H9 (cell line): ENCODE measurements at regions not wholly inside any gene's neighbourhood (a gene's known extent, or its start where the extent isn't known, plus 50 kb on each side); places are given as distances from the start of the nearest gene placed in this dataset.

Experiments used
- DNase-seq: peaks from one replicate; pipeline ENCODE4 v3.0.0-alpha.2; 2017
- H2AFZ ChIP-seq: one replicate; pipeline ENCODE4 v1.6.1; 2013; ENCODE audit warnings: mild to moderate bottlenecking, low read length, control low read depth, moderate library complexity
- H2AK5ac ChIP-seq: 2 replicates; pipeline ENCODE4 v1.6.1; 2013; ENCODE audit warnings: low read length, control low read depth, mixed read lengths; ENCODE audit not compliant: insufficient read length
- H2BK120ac ChIP-seq: one replicate; pipeline ENCODE4 v1.6.1; 2013; ENCODE audit warnings: low read depth, mild to moderate bottlenecking, low read length, control low read depth, inconsistent platforms; ENCODE audit not compliant: poor library complexity, severe bottlenecking
- H2BK12ac ChIP-seq: 2 replicates; pipeline ENCODE4 v1.6.1; 2013; ENCODE audit warnings: low read length, control low read depth, mixed read lengths, low read depth; ENCODE audit not compliant: insufficient read length
- H2BK15ac ChIP-seq: 2 replicates; pipeline ENCODE4 v1.6.1; 2013; ENCODE audit warnings: low read depth, low read length, control low read depth
- H2BK20ac ChIP-seq: one replicate; pipeline ENCODE4 v1.6.1; 2013; ENCODE audit warnings: low read depth, mild to moderate bottlenecking, low read length, control low read depth, inconsistent platforms; ENCODE audit not compliant: poor library complexity, severe bottlenecking
- H2BK5ac ChIP-seq: 2 replicates; pipeline ENCODE4 v1.6.1; 2013; ENCODE audit warnings: low read length, control low read depth, mixed read lengths; ENCODE audit not compliant: insufficient read length
- H3K14ac ChIP-seq: 2 replicates; pipeline ENCODE4 v1.6.1; 2013; ENCODE audit warnings: low read length, control low read depth; ENCODE audit not compliant: insufficient read depth
- H3K18ac ChIP-seq: 2 replicates; pipeline ENCODE4 v1.6.1; 2013; ENCODE audit warnings: low read depth, mild to moderate bottlenecking, mixed read lengths, low read length, control low read depth; ENCODE audit not compliant: insufficient read length
- H3K23ac ChIP-seq: 2 replicates; pipeline ENCODE4 v1.6.1; 2013; ENCODE audit warnings: low read length, control low read depth, mixed read lengths, low read depth; ENCODE audit not compliant: insufficient read length
- H3K23me2 ChIP-seq: 2 replicates; pipeline ENCODE4 v1.6.1; 2013; ENCODE audit warnings: low read depth, mild to moderate bottlenecking, mixed read lengths, low read length, control low read depth; ENCODE audit not compliant: insufficient read length, poor library complexity, severe bottlenecking
- H3K27ac ChIP-seq: 2 replicates; pipeline ENCODE4 v1.5.1; 2013; ENCODE audit warnings: low read length, control low read depth, mixed read lengths, low read depth; ENCODE audit not compliant: insufficient read length
- H3K27me3 ChIP-seq: 2 replicates; pipeline ENCODE4 v1.6.1; 2013; ENCODE audit warnings: low read length, control low read depth, inconsistent platforms; ENCODE audit not compliant: insufficient read depth
- H3K4ac ChIP-seq: 2 replicates; pipeline ENCODE4 v1.6.1; 2013; ENCODE audit warnings: low read depth, mild to moderate bottlenecking, control low read depth, inconsistent platforms, low read length, moderate library complexity
- H3K4me1 ChIP-seq: 2 replicates; pipeline ENCODE4 v1.6.1; 2013; ENCODE audit warnings: low read length, control low read depth, inconsistent platforms; ENCODE audit not compliant: insufficient read depth
- H3K4me2 ChIP-seq: 2 replicates; pipeline ENCODE4 v1.6.1; 2013; ENCODE audit warnings: low read length, control low read depth, mixed read lengths; ENCODE audit not compliant: insufficient read length, insufficient read depth
- H3K56ac ChIP-seq: 2 replicates; pipeline ENCODE4 v1.6.1; 2013; ENCODE audit warnings: low read depth, mild to moderate bottlenecking, mixed read lengths, low read length, control low read depth; ENCODE audit not compliant: insufficient read length
- H3K79me1 ChIP-seq: 2 replicates; pipeline ENCODE4 v1.6.1; 2013; ENCODE audit warnings: low read depth, mild to moderate bottlenecking, moderate library complexity, low read length, control low read depth, inconsistent platforms; ENCODE audit not compliant: insufficient read depth, poor library complexity, severe bottlenecking
- H3K79me2 ChIP-seq: 2 replicates; pipeline ENCODE4 v1.6.1; 2013; ENCODE audit warnings: low read length, control low read depth, inconsistent platforms; ENCODE audit not compliant: insufficient read depth
- H3K9ac ChIP-seq: 2 replicates; pipeline ENCODE4 v1.6.1; 2013; ENCODE audit warnings: low read length, control low read depth, mixed read lengths; ENCODE audit not compliant: insufficient read length; ENCODE audit errors: extremely low read depth
- H3K9me3 ChIP-seq: one replicate; pipeline ENCODE4 v1.6.1; 2013; ENCODE audit warnings: low read depth, low read length, inconsistent platforms; ENCODE audit not compliant: control insufficient read depth
- H3T11ph ChIP-seq: one replicate; pipeline ENCODE4 v1.6.1; 2013; ENCODE audit warnings: mild to moderate bottlenecking, low read length, control low read depth, inconsistent platforms
- H4K20me1 ChIP-seq: one replicate; pipeline ENCODE4 v1.6.1; 2013; ENCODE audit not compliant: control insufficient read depth, insufficient read length, insufficient read depth
- H4K5ac ChIP-seq: 2 replicates; pipeline ENCODE4 v1.6.1; 2013; ENCODE audit warnings: low read depth, mild to moderate bottlenecking, mixed read lengths, low read length, control low read depth; ENCODE audit not compliant: insufficient read length
- H4K8ac ChIP-seq: replicated peaks from 2 replicates; pipeline ENCODE4 v1.6.1; 2013; ENCODE audit warnings: low read length, control low read depth, mixed read lengths, low read depth; ENCODE audit not compliant: insufficient read length
- H4K91ac ChIP-seq: 2 replicates; pipeline ENCODE4 v1.6.1; 2013; ENCODE audit warnings: low read depth, mild to moderate bottlenecking, moderate library complexity, mixed read lengths, low read length, control low read depth; ENCODE audit not compliant: insufficient read length
- H3K27ac Mint-ChIP-seq, 3 experiments: 2 replicates in 2 of 3; 3 replicates in 1 of 3; pipeline ENCODE4 v1.8.0; 2020 to 2021; ENCODE audit warnings: mixed read lengths in 3 of 3, mild to moderate bottlenecking in 1 of 3, moderate library complexity in 1 of 3
- H3K27me3 Mint-ChIP-seq: 2 replicates; pipeline ENCODE4 v1.8.0; 2021; ENCODE audit warnings: low read depth, mild to moderate bottlenecking, moderate library complexity, mixed read lengths
- H3K36me3 Mint-ChIP-seq, 3 experiments: 2 replicates in 2 of 3; 3 replicates in 1 of 3; pipeline ENCODE4 v1.8.0; 2020 to 2021; ENCODE audit warnings: low read depth in 3 of 3, mixed read lengths in 3 of 3; ENCODE audit not compliant: insufficient read depth in 1 of 3
- H3K4me1 Mint-ChIP-seq, 2 experiments: 2 replicates each; pipeline ENCODE4 v1.8.0; 2020; ENCODE audit warnings: mixed read lengths in 2 of 2
- H3K4me3 Mint-ChIP-seq, 2 experiments: 2 replicates in 1 of 2; 3 replicates in 1 of 2; pipeline ENCODE4 v1.8.0; 2020 to 2021; ENCODE audit warnings: mild to moderate bottlenecking in 2 of 2, mixed read lengths in 2 of 2, moderate library complexity in 1 of 2
- H3K9me3 Mint-ChIP-seq, 2 experiments: 2 replicates in 1 of 2; 3 replicates in 1 of 2; pipeline ENCODE4 v1.8.0; 2020; ENCODE audit warnings: mild to moderate bottlenecking in 2 of 2, mixed read lengths in 2 of 2, moderate library complexity in 1 of 2
- WGBS: extraction: QIAGEN DNeasy Blood & Tissue Kit; methylation state at CpG from one replicate; pipeline ENCODE4 v1.1.7; 2013; ENCODE audit warnings: missing lambda C conversion rate, low lambda C conversion rate, mixed read lengths; ENCODE audit not compliant: insufficient read length; ENCODE audit errors: extremely low coverage; 5-methylcytosine and 5-hydroxymethylcytosine counted together
- TF ChIP-seq, protein P1 (sequence below): fragments of 200-600 bp; sonication (generic); conservative IDR thresholded peaks from 3 replicates; pipeline ENCODE4 v1.8.0; 2021; ENCODE audit warnings: antibody characterized with exemption, mild to moderate bottlenecking

DNA sequence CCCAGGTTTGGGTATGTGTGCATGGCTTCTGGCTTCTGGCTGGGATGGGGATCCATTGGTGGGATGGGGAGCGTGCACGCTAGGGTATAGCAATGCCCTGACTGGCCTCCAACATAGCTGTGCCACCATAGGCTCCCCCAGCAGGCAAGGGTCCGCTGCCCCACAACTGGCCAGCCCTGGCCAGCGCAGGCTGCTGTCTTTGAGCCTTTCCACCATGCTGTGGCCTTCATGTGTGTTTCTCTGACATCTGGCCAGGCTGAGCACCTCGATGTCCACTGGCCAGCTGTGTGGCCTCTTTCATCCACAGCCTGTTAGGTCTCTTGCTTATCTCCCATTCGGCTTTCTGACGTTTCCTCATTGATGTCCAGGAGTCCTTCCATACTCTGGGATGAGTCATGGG lies 231.3 kb downstream of the NDUFA10 start:
- H3K18ac ChIP-seq: no peak overlapping the region
- H3K9ac ChIP-seq: no peak overlapping the region
- H4K8ac ChIP-seq: no peak overlapping the region
- H3K9me3 ChIP-seq: no peaks in the 10 kb centered on the region
- no peaks in the 10 kb centered on the region for H3K79me1 ChIP-seq
- Mint-ChIP-seq H3K27me3 (peaks cover 12% of the 10 kb centered on the region; the same call in 1 of the 2 replicates), H3K27ac (no peak overlapping the region), H3K9me3 (peaks cover 3 to 5% of the 10 kb centered on the region in 2 experiments; a peak in 4 of 5 replicates), H3K4me3 (no peak overlapping the region), H3K36me3 (no peaks in the 10 kb centered on the region; a peak in 1 of 7 replicates), H3K4me1 (peaks cover 0 to 2% of the 10 kb centered on the region in 2 experiments; a peak in 1 of 4 replicates)
- no peak overlapping the region for H3K27ac ChIP-seq
- no peak overlapping the region for H2BK15ac ChIP-seq
- no peak overlapping the region for H3K4ac ChIP-seq
- H4K5ac ChIP-seq: no peak overlapping the region
- H3K56ac ChIP-seq: no peak overlapping the region
- H3K4me2 ChIP-seq: no peak overlapping the region
- no peak overlapping the region for H2BK5ac ChIP-seq
- H3K23ac ChIP-seq: no peak overlapping the region
- DNase-seq: no peak
- H2BK120ac ChIP-seq: no peak overlapping the region
- H3K23me2 ChIP-seq: no peaks in the 10 kb centered on the region
- no peaks in the 10 kb centered on the region for H3K27me3 ChIP-seq
- H3T11ph ChIP-seq: no peak overlapping the region
- TF ChIP-seq, protein P1, sequence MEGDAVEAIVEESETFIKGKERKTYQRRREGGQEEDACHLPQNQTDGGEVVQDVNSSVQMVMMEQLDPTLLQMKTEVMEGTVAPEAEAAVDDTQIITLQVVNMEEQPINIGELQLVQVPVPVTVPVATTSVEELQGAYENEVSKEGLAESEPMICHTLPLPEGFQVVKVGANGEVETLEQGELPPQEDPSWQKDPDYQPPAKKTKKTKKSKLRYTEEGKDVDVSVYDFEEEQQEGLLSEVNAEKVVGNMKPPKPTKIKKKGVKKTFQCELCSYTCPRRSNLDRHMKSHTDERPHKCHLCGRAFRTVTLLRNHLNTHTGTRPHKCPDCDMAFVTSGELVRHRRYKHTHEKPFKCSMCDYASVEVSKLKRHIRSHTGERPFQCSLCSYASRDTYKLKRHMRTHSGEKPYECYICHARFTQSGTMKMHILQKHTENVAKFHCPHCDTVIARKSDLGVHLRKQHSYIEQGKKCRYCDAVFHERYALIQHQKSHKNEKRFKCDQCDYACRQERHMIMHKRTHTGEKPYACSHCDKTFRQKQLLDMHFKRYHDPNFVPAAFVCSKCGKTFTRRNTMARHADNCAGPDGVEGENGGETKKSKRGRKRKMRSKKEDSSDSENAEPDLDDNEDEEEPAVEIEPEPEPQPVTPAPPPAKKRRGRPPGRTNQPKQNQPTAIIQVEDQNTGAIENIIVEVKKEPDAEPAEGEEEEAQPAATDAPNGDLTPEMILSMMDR: no peak
- no peaks in the 10 kb centered on the region for H3K79me2 ChIP-seq
- H2BK12ac ChIP-seq: no peak overlapping the region
- H4K91ac ChIP-seq: no peak overlapping the region
- no peaks in the 10 kb centered on the region for H4K20me1 ChIP-seq
- no CpG with 5 or more reads among the region's 7 CpGs for WGBS
- no peak overlapping the region for H2AFZ ChIP-seq
- H2AK5ac ChIP-seq: no peak overlapping the region
- no peaks in the 10 kb centered on the region for H3K4me1 ChIP-seq
- no peak overlapping the region for H3K14ac ChIP-seq
- H2BK20ac ChIP-seq: no peak overlapping the region
